Endothelial cell (in vitro differentiated cells): ENCODE measurements at regions not wholly inside any gene's neighbourhood (a gene's known extent, or its start where the extent isn't known, plus 50 kb on each side); places are given as distances from the start of the nearest gene placed in this dataset.

Source experiments
- DNase-seq: peaks from one replicate; pipeline ENCODE4 v3.0.0; 2021; ENCODE audit warnings: low spot score
- H3K27ac Mint-ChIP-seq: one replicate; pipeline ENCODE4 v1.8.0; 2021; ENCODE audit warnings: mixed read lengths, inconsistent platforms; ENCODE audit not compliant: unreplicated experiment
- H3K27me3 Mint-ChIP-seq: one replicate; pipeline ENCODE4 v1.8.0; 2021; ENCODE audit warnings: mild to moderate bottlenecking, moderate library complexity, mixed read lengths, inconsistent platforms; ENCODE audit not compliant: unreplicated experiment
- H3K36me3 Mint-ChIP-seq: one replicate; pipeline ENCODE4 v1.8.0; 2021; ENCODE audit warnings: mild to moderate bottlenecking, low read depth, mixed read lengths, inconsistent platforms; ENCODE audit not compliant: unreplicated experiment
- H3K4me1 Mint-ChIP-seq: one replicate; pipeline ENCODE4 v1.8.0; 2021; ENCODE audit warnings: mild to moderate bottlenecking, mixed read lengths, inconsistent platforms; ENCODE audit not compliant: unreplicated experiment
- H3K4me3 Mint-ChIP-seq: one replicate; pipeline ENCODE4 v1.8.0; 2021; ENCODE audit warnings: mild to moderate bottlenecking, mixed read lengths, inconsistent platforms; ENCODE audit not compliant: unreplicated experiment
- H3K9me3 Mint-ChIP-seq: one replicate; pipeline ENCODE4 v1.8.0; 2021; ENCODE audit warnings: mixed read lengths, inconsistent platforms; ENCODE audit not compliant: unreplicated experiment
- CTCF ChIP-seq: fragments of 200-600 bp; sonication (generic); IDR thresholded peaks from one replicate; pipeline ENCODE4 v1.5.0; 2021; ENCODE audit warnings: antibody characterized with exemption; ENCODE audit not compliant: unreplicated experiment

- H3K27me3 Mint-ChIP-seq: no peaks in the 10 kb centered on the region
- no peaks in the 10 kb centered on the region for H3K9me3 Mint-ChIP-seq
- no peaks in the 10 kb centered on the region for H3K36me3 Mint-ChIP-seq
- no peaks in the 10 kb centered on the region for H3K4me1 Mint-ChIP-seq
- H3K27ac Mint-ChIP-seq: no peak overlapping the region
- no peak for DNase-seq
- H3K4me3 Mint-ChIP-seq: no peak overlapping the region
- no peak for TF ChIP-seq CTCF
Measured at GRCh38 chrX:5265324-5265850, 963.3 kb downstream of the NLGN4X start.

- no peaks in the 10 kb centered on the region for H3K4me1 Mint-ChIP-seq
Measured at GRCh38 chrX:5250106-5250505, 978.6 kb downstream of the NLGN4X start.

GRCh38 chrX:5242091-5242790, 986.4 kb downstream of the NLGN4X start:
- DNase-seq: no peak
- Mint-ChIP-seq H3K36me3 (no peaks in the 10 kb centered on the region), H3K4me3 (no peak overlapping the region), H3K27me3 (no peaks in the 10 kb centered on the region), H3K9me3 (no peaks in the 10 kb centered on the region), H3K4me1 (no peaks in the 10 kb centered on the region), H3K27ac (no peak overlapping the region)
- TF ChIP-seq CTCF: no peak

More at GRCh38 chrX:5250106-5250505, 978.6 kb downstream of the NLGN4X start:
- H3K9me3 Mint-ChIP-seq: no peaks in the 10 kb centered on the region
- TF ChIP-seq CTCF: no peak
- no peaks in the 10 kb centered on the region for H3K36me3 Mint-ChIP-seq
- no peaks in the 10 kb centered on the region for H3K27me3 Mint-ChIP-seq
- H3K27ac Mint-ChIP-seq: no peak overlapping the region
- H3K4me3 Mint-ChIP-seq: no peak overlapping the region
- DNase-seq: no peak

GRCh38 chrX:5236749-5237148, 991.9 kb downstream of the NLGN4X start:
- DNase-seq: no peak
- Mint-ChIP-seq H3K4me3 (no peak overlapping the region), H3K27ac (no peak overlapping the region), H3K27me3 (peaks cover 1% of the 10 kb centered on the region), H3K4me1 (no peaks in the 10 kb centered on the region), H3K36me3 (no peaks in the 10 kb centered on the region), H3K9me3 (no peaks in the 10 kb centered on the region)
- TF ChIP-seq CTCF: no peak

GRCh38 chrX:5236096-5236495, 992.6 kb downstream of the NLGN4X start:
- H3K27ac Mint-ChIP-seq: no peak overlapping the region
- no peak overlapping the region for H3K4me3 Mint-ChIP-seq
- no peaks in the 10 kb centered on the region for H3K9me3 Mint-ChIP-seq
- peaks cover 1% of the 10 kb centered on the region for H3K27me3 Mint-ChIP-seq
- no peak for DNase-seq
- TF ChIP-seq CTCF: no peak
- H3K4me1 Mint-ChIP-seq: no peaks in the 10 kb centered on the region
- no peaks in the 10 kb centered on the region for H3K36me3 Mint-ChIP-seq
